ENCODE measurements at regions not wholly inside any gene's neighbourhood (a gene's known extent, or its start where the extent isn't known, plus 50 kb on each side); places are given as distances from the start of the nearest gene placed in this dataset.

DNA sequence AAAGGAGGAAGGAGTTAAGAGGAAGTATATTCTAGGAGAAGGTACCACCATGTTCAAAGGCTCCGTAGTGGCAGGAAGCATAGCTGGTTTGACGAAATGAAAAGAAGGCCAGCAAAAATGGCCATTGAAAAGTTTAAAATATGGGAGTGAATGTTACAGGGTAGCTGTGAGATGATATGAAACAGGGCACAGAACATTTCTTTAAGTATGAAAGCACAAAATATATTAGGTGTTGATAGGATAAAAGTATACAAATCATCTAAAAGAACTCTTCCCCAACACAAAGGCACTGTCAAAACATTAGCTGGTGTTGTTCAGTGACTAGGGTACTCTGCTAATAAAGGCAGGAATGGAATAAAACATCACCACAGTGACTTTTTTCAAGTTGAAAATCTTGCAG lies 216.2 kb downstream of the LRRN1 start:
- TF ChIP-seq, protein P1, sequence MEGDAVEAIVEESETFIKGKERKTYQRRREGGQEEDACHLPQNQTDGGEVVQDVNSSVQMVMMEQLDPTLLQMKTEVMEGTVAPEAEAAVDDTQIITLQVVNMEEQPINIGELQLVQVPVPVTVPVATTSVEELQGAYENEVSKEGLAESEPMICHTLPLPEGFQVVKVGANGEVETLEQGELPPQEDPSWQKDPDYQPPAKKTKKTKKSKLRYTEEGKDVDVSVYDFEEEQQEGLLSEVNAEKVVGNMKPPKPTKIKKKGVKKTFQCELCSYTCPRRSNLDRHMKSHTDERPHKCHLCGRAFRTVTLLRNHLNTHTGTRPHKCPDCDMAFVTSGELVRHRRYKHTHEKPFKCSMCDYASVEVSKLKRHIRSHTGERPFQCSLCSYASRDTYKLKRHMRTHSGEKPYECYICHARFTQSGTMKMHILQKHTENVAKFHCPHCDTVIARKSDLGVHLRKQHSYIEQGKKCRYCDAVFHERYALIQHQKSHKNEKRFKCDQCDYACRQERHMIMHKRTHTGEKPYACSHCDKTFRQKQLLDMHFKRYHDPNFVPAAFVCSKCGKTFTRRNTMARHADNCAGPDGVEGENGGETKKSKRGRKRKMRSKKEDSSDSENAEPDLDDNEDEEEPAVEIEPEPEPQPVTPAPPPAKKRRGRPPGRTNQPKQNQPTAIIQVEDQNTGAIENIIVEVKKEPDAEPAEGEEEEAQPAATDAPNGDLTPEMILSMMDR (IDR thresholded peaks at IDR 0.05; ENCODE audit: insufficient read depth, low read depth, low read length) = no peak
- no peak for TF ChIP-seq EZH2 (IDR thresholded peaks at IDR 0.05; ENCODE audit: insufficient read depth, low read length)

All from astrocyte (in vitro differentiated cells and primary cell).